Prostate gland (tissue), 2 donors: ENCODE measurements at regions not wholly inside any gene's neighbourhood (a gene's known extent, or its start where the extent isn't known, plus 50 kb on each side); places are given as distances from the start of the nearest gene placed in this dataset.

Experiments used
- POLR2A ChIP-seq: fragments of 450-650 bp; IDR thresholded peaks from one replicate; pipeline ENCODE4 v1.6.1; 2016; ENCODE audit warnings: antibody characterized with exemption, mild to moderate bottlenecking
- TF ChIP-seq, protein P1 (sequence below), 4 experiments: fragments of 200-600 bp in 2 of 4; fragments of 450-650 bp in 2 of 4; sonication (generic) in 2 of 4; IDR thresholded peaks; 1 replicate in 3 of 4; 2 replicates in 1 of 4; pipeline ENCODE4 v1.5.1; 2016 to 2019; ENCODE audit warnings: antibody characterized with exemption in 4 of 4, mild to moderate bottlenecking in 2 of 4, moderate library complexity in 2 of 4

GRCh38 chr2:192657362-192657761 is 462.6 kb upstream of the TMEFF2 start:
- TF ChIP-seq, protein P1, sequence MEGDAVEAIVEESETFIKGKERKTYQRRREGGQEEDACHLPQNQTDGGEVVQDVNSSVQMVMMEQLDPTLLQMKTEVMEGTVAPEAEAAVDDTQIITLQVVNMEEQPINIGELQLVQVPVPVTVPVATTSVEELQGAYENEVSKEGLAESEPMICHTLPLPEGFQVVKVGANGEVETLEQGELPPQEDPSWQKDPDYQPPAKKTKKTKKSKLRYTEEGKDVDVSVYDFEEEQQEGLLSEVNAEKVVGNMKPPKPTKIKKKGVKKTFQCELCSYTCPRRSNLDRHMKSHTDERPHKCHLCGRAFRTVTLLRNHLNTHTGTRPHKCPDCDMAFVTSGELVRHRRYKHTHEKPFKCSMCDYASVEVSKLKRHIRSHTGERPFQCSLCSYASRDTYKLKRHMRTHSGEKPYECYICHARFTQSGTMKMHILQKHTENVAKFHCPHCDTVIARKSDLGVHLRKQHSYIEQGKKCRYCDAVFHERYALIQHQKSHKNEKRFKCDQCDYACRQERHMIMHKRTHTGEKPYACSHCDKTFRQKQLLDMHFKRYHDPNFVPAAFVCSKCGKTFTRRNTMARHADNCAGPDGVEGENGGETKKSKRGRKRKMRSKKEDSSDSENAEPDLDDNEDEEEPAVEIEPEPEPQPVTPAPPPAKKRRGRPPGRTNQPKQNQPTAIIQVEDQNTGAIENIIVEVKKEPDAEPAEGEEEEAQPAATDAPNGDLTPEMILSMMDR (IDR thresholded peaks at IDR 0.05) = no peak
- TF ChIP-seq POLR2A = no peak
